SK-N-SH treated with all-trans-retinoic acid at 6 μM for 48 hours (cell line): ENCODE measurements at regions not wholly inside any gene's neighbourhood (a gene's known extent, or its start where the extent isn't known, plus 50 kb on each side); places are given as distances from the start of the nearest gene placed in this dataset.

Experiments
- ATAC-seq: fragments of 200-7000 bp; cut with Tn5 transposase; 3 replicates; pipeline ENCODE4 v1.9.1; 2020; ENCODE audit warnings: mild to moderate bottlenecking, moderate library complexity
- ARNTL ChIP-seq: fragments of 450-650 bp; formaldehyde crosslinking; IDR thresholded peaks from 2 replicates; pipeline ENCODE4 v1.5.0; 2020; ENCODE audit warnings: low read depth, mild to moderate bottlenecking, moderate library complexity, borderline replicate concordance
- BACH2 ChIP-seq: fragments of 250-450 bp; sonication (Bioruptor Pico); IDR thresholded peaks from 2 replicates; pipeline ENCODE4 v1.9.0; 2021; ENCODE audit warnings: mild to moderate bottlenecking, borderline replicate concordance
- ESRRG ChIP-seq: fragments of 250-450 bp; sonication (Bioruptor Pico); IDR thresholded peaks from 2 replicates; pipeline ENCODE4 v1.6.1; 2021; ENCODE audit warnings: mild to moderate bottlenecking
- GLIS3 ChIP-seq: fragments of 250-450 bp; sonication (Bioruptor Pico); IDR thresholded peaks from 2 replicates; pipeline ENCODE4 v1.5.0; 2020; ENCODE audit warnings: mild to moderate bottlenecking, moderate library complexity
- ISL1 ChIP-seq: fragments of 250-450 bp; sonication (Bioruptor Pico); IDR thresholded peaks from 2 replicates; pipeline ENCODE4 v2.1.2; 2022; ENCODE audit warnings: mild to moderate bottlenecking, moderate library complexity
- PPARA ChIP-seq: fragments of 250-450 bp; sonication (Bioruptor Pico); IDR thresholded peaks from 2 replicates; pipeline ENCODE4 v1.5.0; 2020; ENCODE audit warnings: mild to moderate bottlenecking, borderline replicate concordance
- RARB ChIP-seq: fragments of 250-450 bp; sonication (Bioruptor Pico); IDR thresholded peaks from 2 replicates; pipeline ENCODE4 v1.8.0; 2021; ENCODE audit warnings: mild to moderate bottlenecking, moderate library complexity
- TCF4 ChIP-seq: fragments of 250-450 bp; sonication (Bioruptor Pico); IDR thresholded peaks from 2 replicates; pipeline ENCODE4 v1.8.0; 2021; ENCODE audit warnings: mild to moderate bottlenecking, moderate library complexity, borderline replicate concordance
- TOX ChIP-seq: fragments of 250-450 bp; sonication (Bioruptor Pico); IDR thresholded peaks from 2 replicates; pipeline ENCODE4 v1.8.0; 2021; ENCODE audit warnings: mild to moderate bottlenecking, moderate library complexity, borderline replicate concordance
- ZC3H10 ChIP-seq: fragments of 250-450 bp; sonication (Bioruptor Pico); IDR thresholded peaks from 2 replicates; pipeline ENCODE4 v1.5.1; 2021; ENCODE audit warnings: mild to moderate bottlenecking, moderate library complexity
- ZFP3 ChIP-seq: fragments of 250-450 bp; sonication (Bioruptor Pico); IDR thresholded peaks from 2 replicates; pipeline ENCODE4 v1.5.0; 2020; ENCODE audit warnings: mild to moderate bottlenecking, moderate library complexity
- ZFP30 ChIP-seq: fragments of 450-650 bp; formaldehyde crosslinking; IDR thresholded peaks from 2 replicates; pipeline ENCODE4 v1.5.0; 2022; ENCODE audit warnings: mild to moderate bottlenecking, moderate library complexity
- ZNF565 ChIP-seq: fragments of 450-650 bp; formaldehyde crosslinking; conservative IDR thresholded peaks from 2 replicates; pipeline ENCODE4 v1.5.0; 2020; ENCODE audit warnings: low read depth, mild to moderate bottlenecking, moderate library complexity
- ZNF8 ChIP-seq: fragments of 450-650 bp; formaldehyde crosslinking; IDR thresholded peaks from 2 replicates; pipeline ENCODE4 v1.5.0; 2020; ENCODE audit warnings: mild to moderate bottlenecking, moderate library complexity
- TF ChIP-seq, protein P1 (sequence below): fragments of 250-450 bp; sonication (Bioruptor Pico); IDR thresholded peaks from 2 replicates; pipeline ENCODE4 v1.5.1; 2020; ENCODE audit warnings: low read depth, mild to moderate bottlenecking, moderate library complexity
- TF ChIP-seq, protein P2 (sequence below): fragments of 250-450 bp; sonication (Bioruptor Pico); IDR thresholded peaks from 2 replicates; pipeline ENCODE4 v1.8.0; 2020; ENCODE audit warnings: mild to moderate bottlenecking, moderate library complexity, borderline replicate concordance
- TF ChIP-seq, protein P3 (sequence below): fragments of 250-450 bp; sonication (Bioruptor Pico); IDR thresholded peaks from 2 replicates; pipeline ENCODE4 v1.8.0; 2021; ENCODE audit warnings: low read depth, mild to moderate bottlenecking, moderate library complexity, borderline replicate concordance
- TF ChIP-seq, protein P4 (sequence below): fragments of 250-450 bp; sonication (Bioruptor Pico); IDR thresholded peaks from 2 replicates; pipeline ENCODE4 v1.5.0; 2020; ENCODE audit warnings: mild to moderate bottlenecking, moderate library complexity

DNA sequence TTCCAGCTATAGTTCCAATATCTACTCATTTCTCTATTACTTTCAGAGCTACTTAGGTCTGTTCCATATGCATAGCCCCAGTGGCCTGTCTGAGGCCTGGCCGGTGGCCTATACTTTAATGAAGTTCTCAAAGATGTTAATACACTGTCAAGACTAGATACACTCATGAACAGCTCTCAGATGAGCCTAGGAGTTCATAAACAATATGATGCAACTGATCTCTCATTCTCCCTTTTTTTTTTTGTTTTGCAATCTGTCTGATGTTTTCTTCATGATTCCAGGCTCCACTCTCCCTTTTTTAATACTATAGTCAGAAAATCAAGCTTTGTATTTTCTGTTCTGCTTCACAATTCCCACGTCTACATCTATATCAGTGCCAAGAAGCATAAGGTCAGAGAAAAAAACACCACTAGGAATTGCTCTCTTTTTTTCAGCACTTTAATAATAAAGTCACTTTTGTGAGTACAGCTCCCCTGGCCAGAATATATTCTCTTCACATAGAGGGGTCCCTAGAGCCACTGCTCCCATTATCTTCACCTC lies 321.0 kb downstream of the C7orf25 start:
- ATAC-seq = no peak
- TF ChIP-seq ZFP30 (CRISPR knock-in tag) (no peak), ZFP3 (CRISPR knock-in tag) (no peak), RARB (CRISPR knock-in tag) (no peak), ESRRG (no peak), ZNF8 (no peak), GLIS3 (CRISPR knock-in tag) (no peak), PPARA (no peak), ISL1 (CRISPR knock-in tag) (no peak), TOX (CRISPR knock-in tag) (no peak), TCF4 (CRISPR knock-in tag) (no peak), ZC3H10 (CRISPR knock-in tag) (no peak), ARNTL (CRISPR knock-in tag) (no peak), ZNF565 (no peak)
- TF ChIP-seq, protein P1, sequence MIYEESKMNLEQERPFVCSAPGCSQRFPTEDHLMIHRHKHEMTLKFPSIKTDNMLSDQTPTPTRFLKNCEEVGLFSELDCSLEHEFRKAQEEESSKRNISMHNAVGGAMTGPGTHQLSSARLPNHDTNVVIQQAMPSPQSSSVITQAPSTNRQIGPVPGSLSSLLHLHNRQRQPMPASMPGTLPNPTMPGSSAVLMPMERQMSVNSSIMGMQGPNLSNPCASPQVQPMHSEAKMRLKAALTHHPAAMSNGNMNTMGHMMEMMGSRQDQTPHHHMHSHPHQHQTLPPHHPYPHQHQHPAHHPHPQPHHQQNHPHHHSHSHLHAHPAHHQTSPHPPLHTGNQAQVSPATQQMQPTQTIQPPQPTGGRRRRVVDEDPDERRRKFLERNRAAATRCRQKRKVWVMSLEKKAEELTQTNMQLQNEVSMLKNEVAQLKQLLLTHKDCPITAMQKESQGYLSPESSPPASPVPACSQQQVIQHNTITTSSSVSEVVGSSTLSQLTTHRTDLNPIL (CRISPR knock-in tag) = no peak
- TF ChIP-seq, protein P2, sequence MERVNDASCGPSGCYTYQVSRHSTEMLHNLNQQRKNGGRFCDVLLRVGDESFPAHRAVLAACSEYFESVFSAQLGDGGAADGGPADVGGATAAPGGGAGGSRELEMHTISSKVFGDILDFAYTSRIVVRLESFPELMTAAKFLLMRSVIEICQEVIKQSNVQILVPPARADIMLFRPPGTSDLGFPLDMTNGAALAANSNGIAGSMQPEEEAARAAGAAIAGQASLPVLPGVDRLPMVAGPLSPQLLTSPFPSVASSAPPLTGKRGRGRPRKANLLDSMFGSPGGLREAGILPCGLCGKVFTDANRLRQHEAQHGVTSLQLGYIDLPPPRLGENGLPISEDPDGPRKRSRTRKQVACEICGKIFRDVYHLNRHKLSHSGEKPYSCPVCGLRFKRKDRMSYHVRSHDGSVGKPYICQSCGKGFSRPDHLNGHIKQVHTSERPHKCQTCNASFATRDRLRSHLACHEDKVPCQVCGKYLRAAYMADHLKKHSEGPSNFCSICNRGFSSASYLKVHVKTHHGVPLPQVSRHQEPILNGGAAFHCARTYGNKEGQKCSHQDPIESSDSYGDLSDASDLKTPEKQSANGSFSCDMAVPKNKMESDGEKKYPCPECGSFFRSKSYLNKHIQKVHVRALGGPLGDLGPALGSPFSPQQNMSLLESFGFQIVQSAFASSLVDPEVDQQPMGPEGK (CRISPR knock-in tag) = no peak
- TF ChIP-seq, protein P3, sequence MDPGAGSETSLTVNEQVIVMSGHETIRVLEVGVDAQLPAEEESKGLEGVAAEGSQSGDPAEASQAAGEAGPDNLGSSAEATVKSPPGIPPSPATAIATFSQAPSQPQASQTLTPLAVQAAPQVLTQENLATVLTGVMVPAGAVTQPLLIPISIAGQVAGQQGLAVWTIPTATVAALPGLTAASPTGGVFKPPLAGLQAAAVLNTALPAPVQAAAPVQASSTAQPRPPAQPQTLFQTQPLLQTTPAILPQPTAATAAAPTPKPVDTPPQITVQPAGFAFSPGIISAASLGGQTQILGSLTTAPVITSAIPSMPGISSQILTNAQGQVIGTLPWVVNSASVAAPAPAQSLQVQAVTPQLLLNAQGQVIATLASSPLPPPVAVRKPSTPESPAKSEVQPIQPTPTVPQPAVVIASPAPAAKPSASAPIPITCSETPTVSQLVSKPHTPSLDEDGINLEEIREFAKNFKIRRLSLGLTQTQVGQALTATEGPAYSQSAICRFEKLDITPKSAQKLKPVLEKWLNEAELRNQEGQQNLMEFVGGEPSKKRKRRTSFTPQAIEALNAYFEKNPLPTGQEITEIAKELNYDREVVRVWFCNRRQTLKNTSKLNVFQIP (CRISPR knock-in tag) = no peak
- TF ChIP-seq, protein P4, sequence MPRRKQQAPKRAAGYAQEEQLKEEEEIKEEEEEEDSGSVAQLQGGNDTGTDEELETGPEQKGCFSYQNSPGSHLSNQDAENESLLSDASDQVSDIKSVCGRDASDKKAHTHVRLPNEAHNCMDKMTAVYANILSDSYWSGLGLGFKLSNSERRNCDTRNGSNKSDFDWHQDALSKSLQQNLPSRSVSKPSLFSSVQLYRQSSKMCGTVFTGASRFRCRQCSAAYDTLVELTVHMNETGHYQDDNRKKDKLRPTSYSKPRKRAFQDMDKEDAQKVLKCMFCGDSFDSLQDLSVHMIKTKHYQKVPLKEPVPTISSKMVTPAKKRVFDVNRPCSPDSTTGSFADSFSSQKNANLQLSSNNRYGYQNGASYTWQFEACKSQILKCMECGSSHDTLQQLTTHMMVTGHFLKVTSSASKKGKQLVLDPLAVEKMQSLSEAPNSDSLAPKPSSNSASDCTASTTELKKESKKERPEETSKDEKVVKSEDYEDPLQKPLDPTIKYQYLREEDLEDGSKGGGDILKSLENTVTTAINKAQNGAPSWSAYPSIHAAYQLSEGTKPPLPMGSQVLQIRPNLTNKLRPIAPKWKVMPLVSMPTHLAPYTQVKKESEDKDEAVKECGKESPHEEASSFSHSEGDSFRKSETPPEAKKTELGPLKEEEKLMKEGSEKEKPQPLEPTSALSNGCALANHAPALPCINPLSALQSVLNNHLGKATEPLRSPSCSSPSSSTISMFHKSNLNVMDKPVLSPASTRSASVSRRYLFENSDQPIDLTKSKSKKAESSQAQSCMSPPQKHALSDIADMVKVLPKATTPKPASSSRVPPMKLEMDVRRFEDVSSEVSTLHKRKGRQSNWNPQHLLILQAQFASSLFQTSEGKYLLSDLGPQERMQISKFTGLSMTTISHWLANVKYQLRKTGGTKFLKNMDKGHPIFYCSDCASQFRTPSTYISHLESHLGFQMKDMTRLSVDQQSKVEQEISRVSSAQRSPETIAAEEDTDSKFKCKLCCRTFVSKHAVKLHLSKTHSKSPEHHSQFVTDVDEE = no peak

DNA sequence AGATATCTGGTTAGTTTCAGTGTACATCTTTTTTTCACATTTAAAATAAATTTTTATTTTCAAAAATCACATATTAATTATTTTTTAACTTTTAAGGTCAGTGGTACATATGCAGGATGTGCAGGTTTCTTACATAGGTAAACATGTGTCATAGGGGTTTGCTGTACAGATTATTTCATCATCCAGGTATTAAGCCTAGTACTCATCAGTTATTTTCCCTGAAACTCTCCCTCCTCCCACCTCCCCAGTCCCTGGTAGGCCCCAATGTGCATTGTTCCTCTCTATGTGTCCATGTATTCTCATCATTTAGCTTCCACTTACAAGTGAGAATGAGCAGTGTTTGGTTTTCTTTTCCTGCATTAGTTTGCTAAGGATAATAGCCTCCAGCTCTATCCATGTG lies 323.0 kb downstream of the C7orf25 start:
- TF ChIP-seq, protein P3 (CRISPR knock-in tag) = no peak
- TF ChIP-seq TCF4 (CRISPR knock-in tag) = no peak
- no peak for TF ChIP-seq ZFP3 (CRISPR knock-in tag)
- TF ChIP-seq, protein P1 (CRISPR knock-in tag) = no peak
- TF ChIP-seq, protein P2 (CRISPR knock-in tag) = no peak
- no peak for TF ChIP-seq ZC3H10 (CRISPR knock-in tag)
- no peak for TF ChIP-seq RARB (CRISPR knock-in tag)
- TF ChIP-seq BACH2 = no peak
- TF ChIP-seq TOX (CRISPR knock-in tag) = no peak
- ATAC-seq = no peak
